Stimulated activated CD4-positive, alpha-beta T cell treated with anti-CD3 and anti-CD28 coated beads, Interleukin-15, amount 100 ng/mL, for 1 hour (primary cell): ENCODE measurements at regions not wholly inside any gene's neighbourhood (a gene's known extent, or its start where the extent isn't known, plus 50 kb on each side); places are given as distances from the start of the nearest gene placed in this dataset.
A peak's percentile ranks its signal among the peaks of the same experiment; 100 is the strongest.

Source experiments
- DNase-seq, 2 donors: peaks; one replicate each; pipeline ENCODE4 v3.0.0-alpha.2; 2020; ENCODE audit warnings: low read depth in 1 of 2, low spot score in 1 of 2

GRCh38 chr10:31720546-31720945 is 208.1 kb downstream of the ARHGAP12 start:
- no peak for DNase-seq

GRCh38 chr10:31709476-31709875 is 219.2 kb downstream of the ARHGAP12 start:
- no peak for DNase-seq

DNA sequence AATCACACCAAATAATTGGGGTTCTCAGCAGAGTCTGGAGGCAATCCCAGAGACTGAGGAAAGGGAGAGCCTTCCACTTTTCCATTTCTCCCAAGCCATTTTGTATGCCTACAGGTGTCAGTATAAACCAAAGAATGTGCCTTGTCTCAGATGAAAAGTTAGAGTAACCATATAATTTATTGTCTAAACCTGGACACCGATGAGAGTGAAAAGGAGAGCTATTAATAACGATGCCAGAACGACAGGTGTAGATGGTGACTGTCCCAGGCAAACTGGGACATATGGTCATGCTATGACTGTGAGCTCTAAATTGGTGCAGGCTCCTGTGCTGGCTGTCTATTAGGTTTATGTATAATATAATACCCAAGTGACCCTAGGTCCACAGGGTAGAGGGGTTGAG is 219.6 kb downstream of the ARHGAP12 start:
- DNase-seq, result no peak

DNA sequence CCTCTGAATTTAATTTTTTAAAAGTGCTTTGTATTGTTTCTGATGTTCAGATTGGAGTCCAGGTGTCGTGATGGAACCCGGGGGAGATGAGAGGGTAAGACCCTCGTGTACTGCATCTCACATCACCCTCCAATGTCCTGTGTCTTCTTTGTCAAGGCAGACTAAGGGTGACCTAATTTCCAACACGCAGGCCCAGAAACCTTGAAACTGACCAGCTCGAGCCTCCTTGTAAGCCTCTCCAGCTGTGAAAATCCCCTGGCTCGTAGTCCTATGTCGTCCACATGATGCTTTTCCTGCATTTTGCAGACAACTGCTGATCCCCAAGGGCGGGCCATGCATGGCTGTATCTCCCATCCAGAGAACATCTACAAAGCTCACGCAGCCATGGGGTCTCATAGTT is 220.2 kb downstream of the ARHGAP12 start:
- DNase-seq, result no peak

GRCh38 chr10:31708046-31708445 is 220.6 kb downstream of the ARHGAP12 start:
- no peak for DNase-seq

- peak in 1 of 2 donors; percentile 24 for DNase-seq
These were observed 221.3 kb downstream of the ARHGAP12 start for GRCh38 chr10:31707093-31708039.

DNA sequence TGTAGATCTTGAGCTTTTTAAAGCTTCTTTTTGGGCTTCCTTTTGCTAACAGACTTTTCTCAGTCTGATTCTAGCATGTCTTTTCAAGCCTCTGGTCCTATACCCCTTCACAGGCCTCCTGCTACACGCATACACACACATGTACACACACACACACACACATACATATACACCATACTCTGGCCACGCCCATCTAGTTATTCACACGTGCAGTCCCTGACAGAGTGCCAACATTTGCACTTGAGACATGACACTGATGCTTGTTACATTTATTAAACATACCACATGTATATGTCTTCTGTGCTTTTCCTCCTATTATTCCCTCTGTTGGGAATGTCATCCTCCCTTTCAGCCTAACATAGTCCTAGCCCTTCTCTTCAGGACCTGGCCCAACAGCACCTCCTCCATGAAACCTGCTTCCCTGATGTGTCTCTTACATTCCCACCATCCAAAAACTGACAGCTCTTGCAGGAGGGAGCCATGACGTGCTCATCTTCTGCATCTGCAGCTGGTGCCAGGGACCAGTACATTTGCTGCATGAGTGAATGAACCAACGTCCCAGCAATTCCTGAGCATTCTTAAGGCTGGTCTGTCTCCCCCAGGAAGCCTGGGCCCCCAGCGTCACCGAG is 222.1 kb downstream of the ARHGAP12 start:
- no peak for DNase-seq

DNA sequence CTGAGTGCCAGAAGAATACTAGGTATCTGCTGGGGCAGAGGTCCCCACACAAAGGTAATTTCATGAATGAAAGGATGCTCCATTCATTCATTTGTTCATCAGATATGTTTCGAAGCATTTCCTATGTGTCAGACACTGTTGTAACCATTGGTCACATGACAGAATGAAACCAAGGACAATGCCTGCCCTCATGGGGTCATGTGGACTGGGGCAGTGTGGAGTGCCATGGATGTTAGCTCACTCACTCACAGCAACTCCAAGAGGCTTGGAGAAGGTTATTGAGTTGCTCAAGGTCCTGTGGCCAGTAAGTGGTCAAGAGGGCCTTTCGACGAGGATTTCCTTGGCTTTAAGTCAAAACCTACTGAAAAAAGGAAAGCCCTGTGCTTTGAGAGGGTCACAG is 223.5 kb downstream of the ARHGAP12 start:
- no peak for DNase-seq

GRCh38 chr10:31704195-31704594 is 224.4 kb downstream of the ARHGAP12 start:
- DNase-seq, result no peak

GRCh38 chr10:31702954-31703353 is 225.7 kb downstream of the ARHGAP12 start:
- DNase-seq, result no peak

- no peak for DNase-seq
These were observed 226.6 kb downstream of the ARHGAP12 start for GRCh38 chr10:31702005-31702404.

GRCh38 chr10:31701546-31701945 is 227.1 kb downstream of the ARHGAP12 start:
- no peak for DNase-seq

GRCh38 chr10:31700181-31700611 is 228.4 kb downstream of the ARHGAP12 start:
- no peak for DNase-seq

DNA sequence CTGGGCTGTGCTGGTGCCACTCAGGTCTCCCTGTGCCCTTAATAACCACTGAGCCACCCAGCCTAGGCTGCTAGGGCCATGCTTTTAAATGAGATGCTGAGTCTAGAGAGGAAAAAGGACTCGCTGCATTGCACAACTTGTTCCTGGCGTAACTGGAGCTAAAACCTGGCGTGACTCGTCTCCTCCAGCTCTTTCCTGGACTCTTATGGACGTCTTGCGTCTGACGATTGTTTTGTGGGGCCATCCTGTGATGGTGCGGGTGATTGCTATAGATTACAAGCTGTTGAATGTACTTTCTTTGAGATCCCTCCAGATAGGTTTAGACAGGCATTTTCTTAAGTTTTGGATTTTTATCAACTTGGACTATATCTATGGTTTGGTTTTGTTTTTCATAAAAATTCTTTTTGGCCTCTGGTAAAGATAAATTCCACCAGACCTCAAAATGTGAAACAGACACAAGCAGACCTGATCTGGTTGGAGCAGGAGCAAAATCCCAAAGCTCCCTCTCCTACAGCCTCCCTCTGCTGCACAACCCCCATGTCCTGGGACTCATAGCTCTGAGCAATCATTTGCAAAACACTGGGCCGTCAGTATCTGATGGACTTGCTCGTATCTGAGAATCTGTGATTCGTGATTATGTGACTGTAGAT is 230.3 kb downstream of the ARHGAP12 start:
- DNase-seq, result no peak

DNA sequence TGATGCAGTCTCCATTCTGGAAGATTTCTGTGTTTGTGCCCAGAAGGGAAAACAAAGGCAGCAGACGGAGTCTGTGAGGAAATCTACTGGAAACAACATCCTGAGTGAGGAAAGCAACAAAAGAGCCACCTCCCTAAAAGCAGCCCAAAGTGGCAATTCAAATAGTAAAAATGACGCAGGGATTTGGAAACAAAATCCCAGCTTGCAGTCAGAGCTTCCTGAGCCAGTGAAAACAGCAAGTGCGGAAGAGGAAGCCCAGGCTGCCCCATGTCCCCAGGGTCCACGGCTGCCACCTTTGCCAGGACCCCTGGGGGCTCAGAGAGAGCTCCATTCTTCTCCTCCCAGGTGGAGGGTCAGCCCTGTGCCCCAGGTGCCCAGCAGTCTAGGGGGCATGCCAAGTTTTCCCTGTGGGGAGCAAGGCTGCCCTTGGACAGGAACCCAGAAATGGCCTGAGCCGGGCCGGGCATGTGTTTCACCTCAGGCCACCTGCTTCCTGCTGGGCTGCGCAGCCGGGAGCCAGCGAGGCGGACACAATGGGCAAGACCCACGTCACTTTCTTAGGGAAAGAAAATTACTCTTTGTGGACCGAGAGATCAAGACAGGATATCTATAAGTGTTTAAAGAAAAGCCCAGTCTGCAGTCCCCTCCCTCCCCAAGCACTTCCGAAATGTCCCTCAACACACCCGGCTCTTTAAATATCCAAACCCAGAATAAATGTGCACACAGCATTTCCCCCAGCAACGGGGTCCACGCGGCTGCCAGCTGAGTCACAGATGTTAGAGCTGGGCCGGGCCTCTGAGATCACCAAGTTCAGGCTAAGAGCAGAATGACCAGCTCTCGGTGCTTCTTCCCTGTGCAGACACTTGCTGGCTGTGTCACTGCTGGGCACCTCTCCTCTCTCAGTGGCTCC is 231.1 kb downstream of the ARHGAP12 start:
- no peak for DNase-seq

- DNase-seq, result no peak
These were observed 233.4 kb downstream of the ARHGAP12 start for GRCh38 chr10:31694929-31695837.

DNA sequence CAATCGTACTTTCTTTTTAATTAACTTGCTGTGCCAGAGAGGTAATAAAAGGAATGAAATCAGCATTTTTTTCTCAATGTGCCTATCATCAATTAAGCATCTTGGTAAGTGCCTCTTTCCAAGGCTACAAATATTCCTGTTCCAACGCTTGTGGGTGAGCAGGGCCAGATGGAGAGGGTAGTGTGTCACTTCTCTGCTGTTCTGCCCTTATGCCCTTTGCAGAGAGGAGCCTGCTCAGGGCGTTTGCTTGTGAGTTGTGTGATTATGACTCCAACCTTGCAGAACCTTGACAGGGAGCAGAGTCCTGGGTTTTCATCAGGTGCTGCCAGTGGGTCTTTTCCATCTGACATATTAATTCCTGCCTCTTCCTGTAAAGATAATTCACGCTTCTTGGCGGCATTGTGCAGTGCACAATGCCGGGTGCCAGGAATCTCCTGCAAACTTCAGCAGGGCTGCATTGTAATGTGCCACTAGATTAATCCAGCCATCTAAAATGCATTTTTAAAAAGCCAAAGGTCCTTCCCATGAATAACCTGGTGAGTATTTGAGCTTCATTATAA is 234.4 kb downstream of the ARHGAP12 start:
- DNase-seq, result no peak

DNA sequence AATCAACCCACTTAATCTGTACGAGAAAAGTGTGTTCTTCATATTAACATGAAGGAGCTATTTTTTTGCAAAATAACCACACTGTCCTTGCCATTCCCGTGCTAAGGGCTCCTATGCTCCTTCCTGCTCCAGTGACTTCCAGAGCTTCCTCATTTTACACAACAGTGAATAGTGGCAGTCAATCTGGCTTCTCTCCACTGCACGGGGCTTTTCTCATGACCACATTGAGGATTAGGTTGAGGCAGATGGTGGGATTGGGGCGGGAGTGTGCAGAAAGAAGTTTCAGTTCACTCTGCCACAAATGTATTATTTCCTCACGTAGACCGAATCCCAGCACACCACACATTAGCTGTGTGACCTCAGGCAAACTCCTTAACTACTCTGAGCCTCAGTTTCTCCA is 235.1 kb downstream of the ARHGAP12 start:
- no peak for DNase-seq

DNA sequence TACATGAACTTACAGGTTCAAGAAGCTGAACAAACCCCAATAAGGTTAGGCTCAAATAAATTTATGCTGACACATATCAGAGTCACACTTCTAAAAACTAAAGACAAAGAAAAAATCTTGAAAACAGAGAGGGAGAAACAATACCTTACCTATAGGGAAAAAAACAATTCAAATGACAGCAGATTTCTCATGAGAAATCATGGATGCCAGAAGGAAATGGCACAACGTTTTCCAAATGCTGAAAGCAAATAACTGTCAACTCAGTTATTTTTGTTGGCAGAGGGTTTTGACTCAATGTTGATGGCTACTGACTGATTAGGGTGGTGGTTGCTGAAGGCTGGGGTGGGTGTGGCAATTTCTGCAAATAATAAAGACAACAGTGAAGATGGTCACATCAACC is 239.4 kb downstream of the ARHGAP12 start:
- DNase-seq, result no peak
